Ishikawa (cell line): ENCODE measurements at regions not wholly inside any gene's neighbourhood (a gene's known extent, or its start where the extent isn't known, plus 50 kb on each side); places are given as distances from the start of the nearest gene placed in this dataset.

Experiments used
- CEBPB ChIP-seq: IDR thresholded peaks from 2 replicates; pipeline ENCODE4 v1.6.1; 2012
- CREB1 ChIP-seq: IDR thresholded peaks from 2 replicates; pipeline ENCODE4 v1.6.1; 2012; ENCODE audit warnings: low read depth
- EGR1 ChIP-seq: IDR thresholded peaks from 2 replicates; pipeline ENCODE4 v1.6.1; 2012
- EP300 ChIP-seq: IDR thresholded peaks from 2 replicates; pipeline ENCODE4 v1.6.1; 2012; ENCODE audit warnings: borderline replicate concordance
- FOXM1 ChIP-seq: IDR thresholded peaks from 2 replicates; pipeline ENCODE4 v1.6.1; 2012; ENCODE audit warnings: low read depth, borderline replicate concordance
- NFIC ChIP-seq: IDR thresholded peaks from 2 replicates; pipeline ENCODE4 v1.6.1; 2012
- RAD21 ChIP-seq: IDR thresholded peaks from 2 replicates; pipeline ENCODE4 v1.6.1; 2012; ENCODE audit warnings: low read depth
- TAF1 ChIP-seq: IDR thresholded peaks from 2 replicates; pipeline ENCODE4 v1.6.1; 2012; ENCODE audit warnings: low read depth, mild to moderate bottlenecking
- TEAD4 ChIP-seq: IDR thresholded peaks from 2 replicates; pipeline ENCODE4 v1.6.1; 2012
- YY1 ChIP-seq: IDR thresholded peaks from 2 replicates; pipeline ENCODE4 v1.6.1; 2012; ENCODE audit warnings: low read depth
- ZBTB7A ChIP-seq: IDR thresholded peaks from 2 replicates; pipeline ENCODE4 v1.6.1; 2012; ENCODE audit warnings: low read depth
- TF ChIP-seq, protein P1 (sequence below): IDR thresholded peaks from 2 replicates; pipeline ENCODE4 v1.6.1; 2012; ENCODE audit warnings: low read depth, mild to moderate bottlenecking

GRCh38 chr10:130580975-130581374 lies 444.8 kb downstream of the GLRX3 start:
- TF ChIP-seq, protein P1, sequence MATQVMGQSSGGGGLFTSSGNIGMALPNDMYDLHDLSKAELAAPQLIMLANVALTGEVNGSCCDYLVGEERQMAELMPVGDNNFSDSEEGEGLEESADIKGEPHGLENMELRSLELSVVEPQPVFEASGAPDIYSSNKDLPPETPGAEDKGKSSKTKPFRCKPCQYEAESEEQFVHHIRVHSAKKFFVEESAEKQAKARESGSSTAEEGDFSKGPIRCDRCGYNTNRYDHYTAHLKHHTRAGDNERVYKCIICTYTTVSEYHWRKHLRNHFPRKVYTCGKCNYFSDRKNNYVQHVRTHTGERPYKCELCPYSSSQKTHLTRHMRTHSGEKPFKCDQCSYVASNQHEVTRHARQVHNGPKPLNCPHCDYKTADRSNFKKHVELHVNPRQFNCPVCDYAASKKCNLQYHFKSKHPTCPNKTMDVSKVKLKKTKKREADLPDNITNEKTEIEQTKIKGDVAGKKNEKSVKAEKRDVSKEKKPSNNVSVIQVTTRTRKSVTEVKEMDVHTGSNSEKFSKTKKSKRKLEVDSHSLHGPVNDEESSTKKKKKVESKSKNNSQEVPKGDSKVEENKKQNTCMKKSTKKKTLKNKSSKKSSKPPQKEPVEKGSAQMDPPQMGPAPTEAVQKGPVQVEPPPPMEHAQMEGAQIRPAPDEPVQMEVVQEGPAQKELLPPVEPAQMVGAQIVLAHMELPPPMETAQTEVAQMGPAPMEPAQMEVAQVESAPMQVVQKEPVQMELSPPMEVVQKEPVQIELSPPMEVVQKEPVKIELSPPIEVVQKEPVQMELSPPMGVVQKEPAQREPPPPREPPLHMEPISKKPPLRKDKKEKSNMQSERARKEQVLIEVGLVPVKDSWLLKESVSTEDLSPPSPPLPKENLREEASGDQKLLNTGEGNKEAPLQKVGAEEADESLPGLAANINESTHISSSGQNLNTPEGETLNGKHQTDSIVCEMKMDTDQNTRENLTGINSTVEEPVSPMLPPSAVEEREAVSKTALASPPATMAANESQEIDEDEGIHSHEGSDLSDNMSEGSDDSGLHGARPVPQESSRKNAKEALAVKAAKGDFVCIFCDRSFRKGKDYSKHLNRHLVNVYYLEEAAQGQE: no peak
- TF ChIP-seq CEBPB (no peak), TEAD4 (no peak), ZBTB7A (no peak), EP300 (no peak), RAD21 (no peak), NFIC (no peak), CREB1 (no peak), FOXM1 (no peak), TAF1 (no peak), YY1 (no peak), EGR1 (no peak)
